HUES48 (cell line): ENCODE measurements at regions not wholly inside any gene's neighbourhood (a gene's known extent, or its start where the extent isn't known, plus 50 kb on each side); places are given as distances from the start of the nearest gene placed in this dataset.
"Not testable (repeated sequence)": the region's sequence is repeated elsewhere in the genome, so short reads cannot be mapped to it uniquely, and the experiment has no call there.

Experiments
- H3K27ac ChIP-seq: one replicate; pipeline ENCODE4 v1.7.0; 2013; ENCODE audit warnings: low read depth, low read length, inconsistent platforms
- H3K27me3 ChIP-seq: 2 replicates; pipeline ENCODE4 v1.6.1; 2013; ENCODE audit warnings: mild to moderate bottlenecking, low read length; ENCODE audit not compliant: control insufficient read depth, insufficient read depth
- H3K36me3 ChIP-seq: 2 replicates; pipeline ENCODE4 v1.6.1; 2013; ENCODE audit warnings: low read length; ENCODE audit not compliant: control insufficient read depth, insufficient read depth
- H3K4me1 ChIP-seq: 2 replicates; pipeline ENCODE4 v1.6.1; 2013; ENCODE audit warnings: mild to moderate bottlenecking, low read length; ENCODE audit not compliant: control insufficient read depth, insufficient read depth
- H3K4me3 ChIP-seq: 2 replicates; pipeline ENCODE4 v1.5.1; 2013; ENCODE audit warnings: mild to moderate bottlenecking, low read depth, low read length
- H3K9ac ChIP-seq: 2 replicates; pipeline ENCODE4 v1.6.1; 2013; ENCODE audit warnings: mild to moderate bottlenecking, low read depth, low read length, moderate library complexity
- H3K9me3 ChIP-seq: 2 replicates; pipeline ENCODE4 v1.6.1; 2013; ENCODE audit warnings: low read length; ENCODE audit not compliant: control insufficient read depth, insufficient read depth

GRCh38 chr1:189718147-189718795, 759.4 kb downstream of the BRINP3 start:
- not testable (repeated sequence) for H3K4me1 ChIP-seq, H3K9me3 ChIP-seq, H3K36me3 ChIP-seq, H3K9ac ChIP-seq, H3K4me3 ChIP-seq, H3K27me3 ChIP-seq, H3K27ac ChIP-seq

- Histone ChIP-seq H3K9me3 (no peaks in the 10 kb centered on the region), H3K4me3 (no peak overlapping the region), H3K36me3 (no peaks in the 10 kb centered on the region), H3K4me1 (no peaks in the 10 kb centered on the region), H3K27ac (no peak overlapping the region), H3K9ac (no peak overlapping the region), H3K27me3 (no peaks in the 10 kb centered on the region)
Observed at GRCh38 chr1:189726806-189727205, 750.9 kb downstream of the BRINP3 start.

- no peak overlapping the region for H3K9ac ChIP-seq
- H3K27me3 ChIP-seq = no peaks in the 10 kb centered on the region
- H3K36me3 ChIP-seq = no peaks in the 10 kb centered on the region
- no peaks in the 10 kb centered on the region for H3K4me1 ChIP-seq
- H3K4me3 ChIP-seq = no peak overlapping the region
- H3K9me3 ChIP-seq = peaks cover 5% of the 10 kb centered on the region; the same call in 1 of the 2 replicates
- no peak overlapping the region for H3K27ac ChIP-seq
Observed at GRCh38 chr1:189751311-189751710, 726.4 kb downstream of the BRINP3 start.

GRCh38 chr1:189752461-189752995, 725.1 kb downstream of the BRINP3 start:
- Histone ChIP-seq H3K9ac (no peak overlapping the region), H3K4me1 (no peaks in the 10 kb centered on the region), H3K4me3 (no peak overlapping the region), H3K9me3 (peaks cover 5% of the 10 kb centered on the region; the same call in 1 of the 2 replicates), H3K27me3 (no peaks in the 10 kb centered on the region), H3K36me3 (no peaks in the 10 kb centered on the region), H3K27ac (no peak overlapping the region)

- H3K27ac ChIP-seq, H3K36me3 ChIP-seq, H3K9ac ChIP-seq, H3K4me1 ChIP-seq, H3K27me3 ChIP-seq, H3K4me3 ChIP-seq, H3K9me3 ChIP-seq: not testable (repeated sequence)
Observed at GRCh38 chr1:189755100-189755499, 722.6 kb downstream of the BRINP3 start.

GRCh38 chr1:189764391-189765320, 713.0 kb downstream of the BRINP3 start:
- Histone ChIP-seq H3K4me1 (peaks cover 10% of the 10 kb centered on the region; the same call in 1 of the 2 replicates), H3K9me3 (no peaks in the 10 kb centered on the region), H3K36me3 (no peaks in the 10 kb centered on the region), H3K4me3 (no peak overlapping the region), H3K27ac (no peak overlapping the region), H3K9ac (no peak overlapping the region), H3K27me3 (no peaks in the 10 kb centered on the region)

GRCh38 chr1:189769448-189769847, 708.2 kb downstream of the BRINP3 start:
- H3K4me3 ChIP-seq = no peak overlapping the region
- H3K27me3 ChIP-seq = no peaks in the 10 kb centered on the region
- H3K36me3 ChIP-seq = no peaks in the 10 kb centered on the region
- H3K9ac ChIP-seq = no peak overlapping the region
- peaks cover 5% of the 10 kb centered on the region; the same call in 1 of the 2 replicates for H3K4me1 ChIP-seq
- no peaks in the 10 kb centered on the region for H3K9me3 ChIP-seq
- no peak overlapping the region for H3K27ac ChIP-seq

GRCh38 chr1:189774721-189775287, 702.9 kb downstream of the BRINP3 start:
- H3K9ac ChIP-seq = no peak overlapping the region
- H3K4me3 ChIP-seq = no peak overlapping the region
- no peaks in the 10 kb centered on the region for H3K36me3 ChIP-seq
- H3K27me3 ChIP-seq = no peaks in the 10 kb centered on the region
- no peaks in the 10 kb centered on the region for H3K9me3 ChIP-seq
- no peaks in the 10 kb centered on the region for H3K4me1 ChIP-seq
- H3K27ac ChIP-seq = no peak overlapping the region

GRCh38 chr1:189775343-189775742, 702.3 kb downstream of the BRINP3 start:
- no peak overlapping the region for H3K9ac ChIP-seq
- no peak overlapping the region for H3K27ac ChIP-seq
- no peaks in the 10 kb centered on the region for H3K4me1 ChIP-seq
- H3K4me3 ChIP-seq = no peak overlapping the region
- H3K27me3 ChIP-seq = no peaks in the 10 kb centered on the region
- H3K36me3 ChIP-seq = no peaks in the 10 kb centered on the region
- no peaks in the 10 kb centered on the region for H3K9me3 ChIP-seq

GRCh38 chr1:189779034-189779433, 698.6 kb downstream of the BRINP3 start:
- no peaks in the 10 kb centered on the region for H3K4me1 ChIP-seq
- H3K9ac ChIP-seq = no peak overlapping the region
- H3K36me3 ChIP-seq = no peaks in the 10 kb centered on the region
- H3K27ac ChIP-seq = no peak overlapping the region
- H3K9me3 ChIP-seq = no peaks in the 10 kb centered on the region
- H3K4me3 ChIP-seq = no peak overlapping the region
- no peaks in the 10 kb centered on the region for H3K27me3 ChIP-seq

- no peaks in the 10 kb centered on the region for H3K27me3 ChIP-seq
Observed at GRCh38 chr1:189782295-189782694, 695.4 kb downstream of the BRINP3 start.

More at GRCh38 chr1:189782295-189782694, 695.4 kb downstream of the BRINP3 start:
- no peaks in the 10 kb centered on the region for H3K4me1 ChIP-seq
- no peak overlapping the region for H3K27ac ChIP-seq
- H3K36me3 ChIP-seq = no peaks in the 10 kb centered on the region
- no peak overlapping the region for H3K4me3 ChIP-seq
- H3K9ac ChIP-seq = no peak overlapping the region
- no peaks in the 10 kb centered on the region for H3K9me3 ChIP-seq
